MCF 10A (cell line): ENCODE measurements at regions not wholly inside any gene's neighbourhood (a gene's known extent, or its start where the extent isn't known, plus 50 kb on each side); places are given as distances from the start of the nearest gene placed in this dataset.

Experiments used
- BruUV-seq: library from RNA; stranded (reverse); fragments of 400-500 nt; replicated peaks from 2 replicates; lab custom pipeline; 2021; lab: Mats Ljungman, UMichigan
- CTCF ChIA-PET: fragments of 300-600 bp; sonication (Branson Sonifier 250); formaldehyde crosslinking; extraction: SDS; loops from one replicate; lab custom pipeline; 2021; ENCODE audit warnings: antibody characterized with exemption, inconsistent platforms; lab: Yijun Ruan, JAX
- POLR2A ChIA-PET: fragments of 300-600, 350-650 bp; sonication (Branson Sonifier 250); formaldehyde crosslinking; extraction: SDS; loops from one replicate; lab custom pipeline; 2020; ENCODE audit warnings: antibody characterized with exemption, inconsistent platforms; lab: Yijun Ruan, JAX
- DNase-seq: peaks from one replicate; pipeline ENCODE4 v3.0.0-alpha.2; 2018; ENCODE audit not compliant: unreplicated experiment
- H3K27ac Mint-ChIP-seq: one replicate; pipeline ENCODE4 v1.8.0; 2022; ENCODE audit warnings: mild to moderate bottlenecking, low read depth, mixed read lengths; ENCODE audit not compliant: unreplicated experiment
- H3K27me3 Mint-ChIP-seq: one replicate; pipeline ENCODE4 v1.8.0; 2022; ENCODE audit warnings: mixed read lengths; ENCODE audit not compliant: insufficient read depth, unreplicated experiment
- H3K36me3 Mint-ChIP-seq: one replicate; pipeline ENCODE4 v1.8.0; 2022; ENCODE audit warnings: mild to moderate bottlenecking, moderate library complexity, mixed read lengths; ENCODE audit not compliant: insufficient read depth, unreplicated experiment
- H3K4me1 Mint-ChIP-seq: one replicate; pipeline ENCODE4 v1.8.0; 2022; ENCODE audit warnings: mixed read lengths; ENCODE audit not compliant: insufficient read depth, unreplicated experiment
- H3K4me3 Mint-ChIP-seq: one replicate; pipeline ENCODE4 v1.8.0; 2022; ENCODE audit warnings: mild to moderate bottlenecking, moderate library complexity, mixed read lengths; ENCODE audit not compliant: unreplicated experiment
- H3K9me3 Mint-ChIP-seq: one replicate; pipeline ENCODE4 v1.8.0; 2022; ENCODE audit warnings: mixed read lengths; ENCODE audit not compliant: unreplicated experiment
- CTCF ChIP-seq: fragments of 200-600 bp; IDR thresholded peaks from one replicate; pipeline ENCODE4 v1.8.0; 2022; ENCODE audit warnings: antibody characterized with exemption, mild to moderate bottlenecking; ENCODE audit not compliant: unreplicated experiment
- intact Hi-C: fragments of 100-400 bp; cut with micrococcal nuclease; formaldehyde crosslinking; loops from 2 replicates; pipeline ENCODE4 v1.14.1; 2022

GRCh38 chr2:187230088-187230487 is 218.0 kb downstream of the CALCRL start:
- Mint-ChIP-seq H3K27ac (no peak overlapping the region), H3K4me3 (no peak overlapping the region), H3K9me3 (no peaks in the 10 kb centered on the region), H3K27me3 (no peaks in the 10 kb centered on the region), H3K36me3 (no peaks in the 10 kb centered on the region), H3K4me1 (no peaks in the 10 kb centered on the region)
- no peak for TF ChIP-seq CTCF
- DNase-seq = no peak
- CTCF ChIA-PET = interaction anchor here (0.7 kb wide), 1 partner anchor 370 kb away, joined by 3 read pairs; no protein-coding TSS in a partner anchor
- intact Hi-C loops = no loop called here
- POLR2A ChIA-PET = interaction anchor here (0.6 kb wide), 1 partner anchor 376 kb away, joined by 3 read pairs; no protein-coding TSS in a partner anchor
- no TSS peak for BruUV-seq

DNA sequence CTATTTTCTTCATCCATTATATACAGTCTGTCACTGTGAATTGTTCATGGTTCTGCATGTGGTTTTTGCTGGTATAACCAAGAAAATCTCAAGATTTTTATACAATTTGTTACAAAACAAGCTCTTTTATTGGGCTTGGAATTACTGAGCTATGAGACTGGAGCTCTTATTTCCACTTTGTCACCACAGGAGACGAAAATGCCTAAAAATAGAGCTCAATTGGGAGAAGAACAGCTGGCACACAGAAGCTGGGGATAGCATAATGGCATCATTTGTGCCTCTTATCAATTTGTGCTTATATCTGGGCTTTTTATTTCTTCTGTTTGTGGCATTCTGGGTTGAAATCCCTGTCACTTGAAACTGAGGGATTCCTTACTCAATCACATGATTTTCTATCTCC is 219.1 kb downstream of the CALCRL start:
- intact Hi-C loops = no loop called here
- ChIA-PET POLR2A (no interaction called here), CTCF (no interaction called here)
- no peaks in the 10 kb centered on the region for H3K9me3 Mint-ChIP-seq
- H3K4me3 Mint-ChIP-seq = no peak overlapping the region
- no peaks in the 10 kb centered on the region for H3K4me1 Mint-ChIP-seq
- BruUV-seq = no TSS peak
- H3K27me3 Mint-ChIP-seq = no peaks in the 10 kb centered on the region
- no peak for TF ChIP-seq CTCF
- no peaks in the 10 kb centered on the region for H3K36me3 Mint-ChIP-seq
- H3K27ac Mint-ChIP-seq = no peak overlapping the region
- DNase-seq = no peak

GRCh38 chr2:187224989-187225388 is 223.1 kb downstream of the CALCRL start:
- Mint-ChIP-seq H3K4me1 (no peaks in the 10 kb centered on the region), H3K36me3 (no peaks in the 10 kb centered on the region), H3K4me3 (no peak overlapping the region), H3K9me3 (no peaks in the 10 kb centered on the region), H3K27me3 (no peaks in the 10 kb centered on the region), H3K27ac (no peak overlapping the region)
- CTCF ChIA-PET = no interaction called here
- POLR2A ChIA-PET = no interaction called here
- TF ChIP-seq CTCF = no peak
- no peak for DNase-seq
- no TSS peak for BruUV-seq
- intact Hi-C loops = no loop called here

DNA sequence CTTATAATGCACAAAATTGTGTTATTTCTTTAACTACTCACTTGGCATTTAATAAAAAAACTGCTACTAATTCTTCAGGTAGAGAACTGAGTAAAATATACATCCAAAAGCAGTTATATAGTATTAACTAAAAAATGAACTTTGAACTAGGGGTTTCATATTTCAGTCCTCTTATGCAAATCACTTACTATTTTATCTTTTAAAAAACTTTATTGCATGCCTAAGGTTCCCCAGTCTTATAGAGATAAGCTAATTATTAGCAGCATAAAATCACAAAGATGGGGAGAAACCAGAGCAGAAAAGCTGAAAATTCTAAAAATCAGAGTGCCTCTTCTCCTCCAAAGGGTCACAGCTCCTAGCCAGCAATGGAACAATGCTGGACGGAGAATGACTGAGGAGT is 228.0 kb downstream of the CALCRL start:
- Mint-ChIP-seq H3K4me3 (no peak overlapping the region), H3K36me3 (no peaks in the 10 kb centered on the region), H3K9me3 (no peaks in the 10 kb centered on the region), H3K27me3 (no peaks in the 10 kb centered on the region), H3K4me1 (no peaks in the 10 kb centered on the region), H3K27ac (no peak overlapping the region)
- CTCF ChIA-PET = no interaction called here
- no peak for DNase-seq
- BruUV-seq = no TSS peak
- POLR2A ChIA-PET = no interaction called here
- TF ChIP-seq CTCF = no peak
- intact Hi-C loops = no loop called here
